ENCODE measurements at regions not wholly inside any gene's neighbourhood (a gene's known extent, or its start where the extent isn't known, plus 50 kb on each side); places are given as distances from the start of the nearest gene placed in this dataset.
"Not testable (repeated sequence)": the region's sequence is repeated elsewhere in the genome, so short reads cannot be mapped to it uniquely, and the experiment has no call there.

DNA sequence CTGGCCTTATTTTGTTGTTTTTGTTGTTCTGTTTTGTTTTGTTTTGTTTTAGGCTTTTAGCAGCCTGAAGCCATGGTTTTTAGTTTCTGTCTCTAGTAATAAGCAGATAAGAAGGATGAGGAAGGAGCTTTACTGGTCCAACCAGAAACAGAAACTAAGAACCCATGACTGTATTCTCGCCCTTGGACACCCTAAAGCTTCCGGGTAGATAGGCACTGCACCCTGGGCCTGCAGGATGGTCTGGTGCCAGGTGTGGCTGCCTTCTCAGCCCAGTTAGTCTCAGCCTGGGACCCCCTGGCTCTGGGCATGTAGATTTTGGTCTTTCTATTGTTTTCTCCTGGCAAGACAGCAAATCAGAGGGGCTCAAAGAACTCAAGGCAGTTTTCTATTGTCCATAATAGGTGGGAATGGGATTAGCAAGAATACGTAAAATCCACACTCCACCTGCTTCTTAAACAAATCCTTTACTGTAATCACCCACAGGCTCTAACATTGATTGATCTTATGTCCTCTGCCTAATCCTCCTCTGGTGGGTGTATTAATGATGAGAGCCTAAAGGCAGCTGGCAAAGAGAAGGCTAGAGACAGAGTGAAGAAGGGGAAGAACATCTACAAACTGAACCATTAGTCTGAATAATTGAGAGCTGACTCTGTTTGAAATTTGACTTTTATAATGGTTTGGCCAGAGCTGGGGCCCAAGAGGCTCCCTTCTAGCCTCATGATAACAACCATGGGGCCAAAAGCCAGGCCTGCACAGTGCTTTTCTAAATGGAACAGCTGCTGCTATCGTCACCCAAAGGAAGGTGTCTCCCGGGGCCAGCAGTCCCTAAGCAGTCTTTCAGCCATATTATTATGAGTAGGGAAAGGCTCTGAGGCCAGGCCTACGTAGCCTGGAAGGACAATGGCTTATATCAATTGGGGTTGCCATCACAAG is 106.8 kb upstream of the ATP1A1 start:
- no peak for DNase-seq

GRCh38 chr1:116266864-116267212 is 106.2 kb upstream of the ATP1A1 start:
- DNase-seq, result no peak

DNA sequence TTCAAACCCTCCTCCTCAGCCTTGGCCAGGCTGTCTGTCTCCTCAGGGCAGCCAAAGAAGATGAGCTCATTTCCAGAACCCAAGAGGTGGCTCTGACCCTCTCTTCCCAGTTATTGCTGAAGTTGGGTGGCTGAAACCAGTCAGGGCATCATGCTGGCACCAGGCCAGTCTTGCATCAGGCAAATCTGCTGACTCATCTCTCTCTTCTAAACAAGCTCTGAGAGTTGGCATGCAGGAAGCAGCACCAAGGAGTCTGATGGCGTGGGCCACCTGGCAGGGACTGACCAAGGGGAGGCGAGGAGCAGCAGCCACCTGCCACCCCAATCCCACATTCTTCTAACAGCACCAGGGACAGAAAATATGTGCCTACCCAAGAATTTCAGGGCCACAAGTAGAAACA is 104.8 kb upstream of the ATP1A1 start:
- DNase-seq, result peak; percentile 29

DNA sequence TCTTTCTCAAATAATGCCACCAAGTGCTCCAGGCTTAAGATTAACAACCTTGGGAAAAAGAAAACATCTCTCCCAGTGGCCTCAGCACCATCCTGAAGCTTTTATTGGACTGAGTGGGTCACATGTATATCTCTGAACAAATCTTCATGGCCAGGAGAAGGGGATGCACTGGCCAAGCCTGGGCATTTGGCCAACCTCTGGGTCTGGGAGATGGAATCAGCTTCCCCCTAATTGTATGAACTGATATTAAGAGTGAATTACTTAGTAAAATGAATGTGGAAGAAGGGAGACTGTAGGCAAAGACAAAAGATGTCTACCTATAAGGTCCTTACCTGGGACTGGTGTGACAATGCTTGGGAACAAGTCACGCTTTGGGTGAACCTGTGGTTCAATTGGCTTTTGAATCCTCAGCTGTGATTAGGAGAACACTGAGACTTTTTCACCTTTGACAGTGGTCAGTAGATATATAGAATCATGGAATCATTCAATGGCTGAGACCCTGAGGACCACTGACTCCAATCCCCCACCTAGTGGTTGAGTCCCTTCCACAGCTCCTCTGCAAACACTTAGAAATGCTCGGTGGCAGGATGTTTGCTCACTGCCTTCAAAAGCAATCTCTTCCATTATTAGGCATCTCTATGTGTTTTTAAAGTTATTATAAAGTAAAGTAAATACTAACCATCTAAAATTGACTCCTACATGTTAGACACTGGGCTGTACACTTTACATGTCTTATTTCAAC is 102.6 kb upstream of the ATP1A1 start:
- DNase-seq, result no peak

DNA sequence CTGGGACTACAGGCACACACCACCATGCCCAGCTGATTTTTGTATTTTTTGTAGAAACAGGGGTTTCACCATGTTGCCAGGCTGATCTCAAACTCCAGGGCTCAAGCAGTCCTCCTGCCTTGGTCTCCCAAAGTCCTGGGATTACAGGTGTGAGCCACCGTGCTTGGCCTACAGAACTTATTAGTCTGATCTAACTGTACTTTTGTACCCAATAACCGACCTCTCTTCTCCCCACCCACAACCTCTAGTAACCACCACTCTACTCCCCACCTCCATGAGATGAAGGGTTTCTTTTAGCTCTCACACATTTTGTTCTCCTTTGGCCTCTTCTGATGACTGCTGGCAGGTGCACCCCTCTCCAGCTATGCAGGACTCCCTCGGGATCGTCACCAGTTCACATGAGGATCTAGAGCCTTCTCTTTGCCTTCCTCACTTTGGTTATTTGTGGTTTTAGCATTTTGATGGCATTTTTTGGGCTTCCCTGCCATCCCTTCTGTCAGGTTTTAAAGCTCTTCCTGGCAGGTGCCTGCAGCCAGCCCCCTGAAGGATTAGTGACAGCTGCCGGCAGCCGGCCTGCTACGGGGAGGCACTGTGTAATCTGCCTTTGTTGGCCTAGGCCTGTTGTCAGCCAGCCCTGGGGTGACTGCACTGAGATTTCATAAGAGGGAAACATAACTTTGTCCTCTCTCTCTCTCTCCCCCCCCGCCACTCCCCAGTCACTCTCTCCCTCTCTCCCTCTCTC is 99.8 kb upstream of the ATP1A1 start:
- DNase-seq, result peak; percentile 26

GRCh38 chr1:116276532-116276931 is 96.5 kb upstream of the ATP1A1 start:
- DNase-seq, result no peak

DNA sequence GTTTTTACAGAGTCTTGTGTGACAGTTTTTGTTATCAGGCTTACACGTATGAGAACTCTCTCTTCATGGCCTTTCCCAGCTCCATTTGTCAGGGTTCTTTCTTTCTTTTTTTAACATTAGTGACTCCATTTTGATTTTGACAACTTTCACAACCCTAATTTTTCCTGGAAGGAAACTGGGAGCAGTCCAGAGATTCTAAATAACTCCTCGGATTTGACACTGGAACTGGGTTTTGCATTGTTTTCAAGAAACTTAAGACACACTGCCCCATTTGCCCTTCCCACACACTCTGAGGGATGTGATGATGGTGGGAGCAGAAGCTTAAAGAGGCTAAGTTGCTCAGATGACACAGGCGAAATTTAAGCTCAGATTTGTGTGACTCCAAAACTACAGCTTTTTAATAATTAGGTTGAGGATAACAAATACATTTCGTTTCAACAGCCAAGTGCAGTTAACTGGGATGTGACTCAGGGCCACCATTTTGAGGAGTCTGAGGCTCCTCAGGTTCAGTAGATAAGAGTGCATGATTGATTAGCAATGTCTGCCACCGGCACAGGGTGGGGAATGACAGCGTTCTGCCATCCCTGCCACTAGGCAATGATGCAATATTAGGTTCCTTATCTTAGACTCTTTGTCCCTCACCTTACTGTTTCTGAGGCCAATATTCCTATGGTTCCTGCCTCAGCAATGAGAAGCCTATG is 95.1 kb upstream of the ATP1A1 start:
- peak; percentile 19 for DNase-seq

DNA sequence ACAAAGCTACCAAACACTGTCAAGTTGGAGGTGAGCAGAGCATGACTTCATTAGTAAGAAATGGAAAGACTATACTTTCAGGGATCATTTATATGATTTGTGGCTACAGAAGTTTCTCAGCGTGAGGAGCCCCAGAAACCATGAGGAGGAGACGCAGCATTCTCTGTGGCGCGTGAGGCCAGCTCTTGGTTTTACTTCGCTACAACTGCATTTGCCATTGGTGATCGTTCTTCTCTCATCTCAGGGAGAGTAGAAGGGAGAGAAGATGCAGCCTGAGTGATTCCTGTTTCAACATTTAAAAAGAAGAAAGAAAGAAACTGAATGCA is 94.5 kb upstream of the ATP1A1 start:
- peak; percentile 16 for DNase-seq

DNA sequence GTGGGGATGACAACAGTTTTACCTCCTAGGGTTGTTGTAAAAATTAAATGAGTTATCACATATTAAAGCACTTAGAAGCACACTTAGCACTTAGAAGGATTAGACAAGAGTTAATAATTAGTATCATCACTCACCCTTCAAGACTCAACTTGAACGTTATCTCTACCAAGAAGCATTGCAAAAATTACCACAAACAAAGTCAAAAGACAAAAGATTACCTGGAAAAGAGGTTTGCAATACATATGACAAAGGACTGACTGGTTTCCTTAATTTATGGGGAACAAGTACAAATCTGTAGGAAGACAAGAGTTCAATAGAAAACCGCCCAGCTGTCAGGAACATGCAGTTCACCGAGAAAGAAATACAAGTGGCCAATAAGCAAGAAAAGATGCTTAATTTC is 93.3 kb upstream of the ATP1A1 start:
- DNase-seq, result no peak

DNA sequence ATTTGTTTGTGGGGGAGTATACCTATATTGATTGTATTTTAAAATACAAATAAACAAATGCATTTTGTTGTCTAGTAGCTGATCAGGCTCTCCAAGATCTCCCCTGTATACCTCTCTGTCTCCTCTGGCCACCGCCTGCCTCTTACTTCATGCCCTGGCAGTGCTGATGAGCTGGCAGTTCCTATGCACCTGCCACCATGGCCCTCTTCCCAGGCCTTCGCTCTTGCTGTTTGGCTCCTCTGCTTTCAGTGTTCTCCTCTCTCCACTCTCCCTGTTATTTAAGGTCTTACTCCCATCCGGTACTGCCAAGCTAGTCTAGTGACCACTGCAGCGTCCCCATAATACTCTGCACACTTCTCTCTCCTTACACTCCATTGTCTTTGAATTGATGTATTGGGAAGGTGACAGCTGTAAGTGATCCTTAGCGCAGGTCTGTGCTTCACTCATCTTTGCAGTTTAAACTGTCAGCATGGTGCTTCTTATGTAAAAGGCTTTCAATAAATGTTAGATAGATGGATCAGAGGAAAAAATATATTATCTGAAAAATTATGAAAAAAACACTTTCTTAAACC is 88.1 kb upstream of the ATP1A1 start:
- no peak for DNase-seq

- DNase-seq, result no peak
These were observed 86.5 kb upstream of the ATP1A1 start for GRCh38 chr1:116286541-116286971.

GRCh38 chr1:116287341-116288200 is 85.5 kb upstream of the ATP1A1 start:
- no peak for DNase-seq

- DNase-seq, result no peak
These were observed 84.8 kb upstream of the ATP1A1 start for GRCh38 chr1:116288201-116288598.

GRCh38 chr1:116289193-116289592 is 83.9 kb upstream of the ATP1A1 start:
- no peak for DNase-seq

DNA sequence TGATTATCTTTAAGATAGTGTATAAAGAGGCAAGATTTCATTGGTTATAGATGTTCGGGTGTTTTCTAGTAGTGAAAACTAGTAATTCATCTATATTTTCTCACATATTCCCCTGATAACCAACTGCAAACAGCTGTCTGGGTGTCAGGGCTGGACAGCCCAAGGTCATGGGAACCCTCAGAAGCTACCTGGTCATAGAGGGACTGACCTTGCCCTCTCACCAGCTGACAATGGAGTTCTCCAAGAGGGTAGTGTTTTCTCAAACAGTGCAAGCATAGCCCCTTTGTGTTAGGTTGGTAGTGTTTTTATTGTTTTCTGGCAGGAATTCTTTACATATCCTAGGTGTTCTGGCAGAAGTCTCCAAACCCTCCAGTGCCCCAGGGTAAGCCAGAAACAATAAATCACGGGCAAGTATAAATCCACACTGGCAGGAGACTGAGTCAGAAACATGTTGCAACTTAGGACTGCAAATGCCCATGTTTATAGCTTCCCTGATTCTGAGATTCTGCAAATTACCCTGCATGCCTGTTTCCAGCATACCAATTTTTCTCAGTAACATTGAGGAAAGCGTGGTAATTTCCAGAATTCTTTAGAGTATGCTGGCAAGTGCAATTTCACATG is 82.8 kb upstream of the ATP1A1 start:
- DNase-seq, result peak; percentile 62

GRCh38 chr1:116291024-116291423 is 82.0 kb upstream of the ATP1A1 start:
- no peak for DNase-seq

GRCh38 chr1:116292929-116293725 is 79.9 kb upstream of the ATP1A1 start:
- no peak for DNase-seq

- DNase-seq, result no peak
These were observed 75.4 kb upstream of the ATP1A1 start for GRCh38 chr1:116297495-116298212.

GRCh38 chr1:116298213-116298579 is 74.8 kb upstream of the ATP1A1 start:
- not testable (repeated sequence) for DNase-seq

- no peak for DNase-seq
These were observed 74.3 kb upstream of the ATP1A1 start for GRCh38 chr1:116298746-116299145.
